ENCODE measurements at regions not wholly inside any gene's neighbourhood (a gene's known extent, or its start where the extent isn't known, plus 50 kb on each side); places are given as distances from the start of the nearest gene placed in this dataset.

DNA sequence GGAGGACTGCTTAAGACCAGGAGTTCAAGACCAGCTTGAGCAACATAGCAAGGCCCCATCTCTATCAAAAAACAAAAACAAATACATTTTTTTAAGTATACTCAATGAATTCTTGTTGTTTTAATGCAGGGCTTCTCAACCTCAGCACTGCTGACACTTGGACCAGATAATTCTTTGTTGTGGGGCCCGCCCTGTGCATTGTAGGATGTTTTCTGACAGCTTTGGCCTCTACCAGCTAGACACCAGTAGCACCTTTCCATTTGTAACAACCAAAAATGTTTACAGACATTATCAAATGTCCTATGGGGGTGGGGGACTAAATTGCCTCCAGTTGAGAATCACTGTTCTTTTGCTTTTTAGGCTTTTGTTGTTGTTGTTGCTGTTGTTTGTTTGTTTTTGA lies 128.1 kb upstream of the MDM1 start:
- no peaks in the 10 kb centered on the region for H3K79me2 ChIP-seq (ENCODE audit: insufficient read depth, low read length)

DNA sequence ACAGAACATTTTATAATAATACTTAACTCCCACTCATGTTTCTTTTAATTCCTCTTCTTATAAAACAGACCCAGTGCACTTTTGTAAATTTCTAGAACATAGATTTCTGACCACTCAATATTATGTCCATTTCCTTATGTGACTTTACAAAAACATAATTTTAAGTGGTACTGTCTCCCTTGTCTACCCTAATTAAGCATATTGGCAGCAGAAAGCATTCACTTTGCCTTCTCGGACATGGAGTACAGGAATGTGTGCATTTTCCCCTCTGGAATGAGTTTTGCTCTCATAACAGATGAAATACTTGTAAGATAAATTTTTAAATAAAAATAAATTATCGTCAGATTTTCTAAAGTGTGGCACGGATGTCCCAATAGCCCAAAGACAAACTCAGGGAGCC lies 129.5 kb upstream of the MDM1 start:
- no peak overlapping the region for H3K4me3 ChIP-seq (ENCODE audit: low read length, poor library complexity, severe bottlenecking)
- H3F3A ChIP-seq (ENCODE audit: low read depth): no peaks in the 10 kb centered on the region
- H3K9ac ChIP-seq (ENCODE audit: low read depth, low read length, poor library complexity, severe bottlenecking): no peak overlapping the region
- no peaks in the 10 kb centered on the region for H3K36me3 ChIP-seq (ENCODE audit: insufficient read depth, low read length)
- no peaks in the 10 kb centered on the region for H3K9me2 ChIP-seq (replicated peaks; ENCODE audit: low read depth, low read length)
- H2AFZ ChIP-seq (ENCODE audit: low read length): no peak overlapping the region
- H3K4me1 ChIP-seq (ENCODE audit: insufficient read depth, low read length, poor library complexity, severe bottlenecking): peaks cover 4% of the 10 kb centered on the region
- H3K4me2 ChIP-seq (ENCODE audit: low read depth, low read length, poor library complexity, severe bottlenecking): no peak overlapping the region
- no peak for TF ChIP-seq CTCF (conservative IDR thresholded peaks at IDR 0.05; ENCODE audit: low read length)
- no peak for TF ChIP-seq EZH2phosphoT487 (IDR thresholded peaks at IDR 0.05; ENCODE audit: borderline replicate concordance)
- no peaks in the 10 kb centered on the region for H4K20me1 ChIP-seq (ENCODE audit: insufficient read depth, low read length, poor library complexity, severe bottlenecking)
- H3K79me2 ChIP-seq (ENCODE audit: insufficient read depth, low read length): no peaks in the 10 kb centered on the region
- no peaks in the 10 kb centered on the region for H3K9me3 ChIP-seq (ENCODE audit: insufficient read depth, low read depth, low read length)
- no peaks in the 10 kb centered on the region for H3K27me3 ChIP-seq (ENCODE audit: insufficient read depth, low read length, poor library complexity, severe bottlenecking)

More for the DNA sequence above, 128.1 kb upstream of the MDM1 start:
- Histone ChIP-seq H4K20me1 (ENCODE audit: insufficient read depth, low read length, poor library complexity, severe bottlenecking) (no peaks in the 10 kb centered on the region), H2AFZ (ENCODE audit: low read length) (no peak overlapping the region), H3K9me2 (replicated peaks; ENCODE audit: low read depth, low read length) (no peaks in the 10 kb centered on the region), H3K27me3 (ENCODE audit: insufficient read depth, low read length, poor library complexity, severe bottlenecking) (no peaks in the 10 kb centered on the region), H3K36me3 (ENCODE audit: insufficient read depth, low read length) (no peaks in the 10 kb centered on the region), H3K9ac (ENCODE audit: low read depth, low read length, poor library complexity, severe bottlenecking) (no peak overlapping the region), H3F3A (ENCODE audit: low read depth) (no peaks in the 10 kb centered on the region), H3K4me3 (ENCODE audit: low read length, poor library complexity, severe bottlenecking) (no peak overlapping the region), H3K4me1 (ENCODE audit: insufficient read depth, low read length, poor library complexity, severe bottlenecking) (peaks cover 18% of the 10 kb centered on the region), H3K4me2 (ENCODE audit: low read depth, low read length, poor library complexity, severe bottlenecking) (no peak overlapping the region), H3K9me3 (ENCODE audit: insufficient read depth, low read depth, low read length) (no peaks in the 10 kb centered on the region)
- no peak for TF ChIP-seq CTCF (conservative IDR thresholded peaks at IDR 0.05; ENCODE audit: low read length)
- TF ChIP-seq EZH2phosphoT487 (IDR thresholded peaks at IDR 0.05; ENCODE audit: borderline replicate concordance): no peak

- Histone ChIP-seq H3K9me2 (replicated peaks; ENCODE audit: low read depth, low read length) (no peaks in the 10 kb centered on the region), H3K4me3 (ENCODE audit: low read length, poor library complexity, severe bottlenecking) (peak overlapping the region; percentile 15), H3K27me3 (ENCODE audit: insufficient read depth, low read length, poor library complexity, severe bottlenecking) (no peaks in the 10 kb centered on the region), H3K36me3 (ENCODE audit: insufficient read depth, low read length) (no peaks in the 10 kb centered on the region), H3K4me2 (ENCODE audit: low read depth, low read length, poor library complexity, severe bottlenecking) (peak overlapping the region; percentile 46), H2AFZ (ENCODE audit: low read length) (peak overlapping the region; percentile 78), H3K9ac (ENCODE audit: low read depth, low read length, poor library complexity, severe bottlenecking) (no peak overlapping the region), H3F3A (ENCODE audit: low read depth) (no peaks in the 10 kb centered on the region), H3K4me1 (ENCODE audit: insufficient read depth, low read length, poor library complexity, severe bottlenecking) (peaks cover 4% of the 10 kb centered on the region), H4K20me1 (ENCODE audit: insufficient read depth, low read length, poor library complexity, severe bottlenecking) (no peaks in the 10 kb centered on the region), H3K79me2 (ENCODE audit: insufficient read depth, low read length) (no peaks in the 10 kb centered on the region), H3K9me3 (ENCODE audit: insufficient read depth, low read depth, low read length) (no peaks in the 10 kb centered on the region)
- no peak for TF ChIP-seq EZH2phosphoT487 (IDR thresholded peaks at IDR 0.05; ENCODE audit: borderline replicate concordance)
- no peak for TF ChIP-seq CTCF (conservative IDR thresholded peaks at IDR 0.05; ENCODE audit: low read length)
These were observed 130.6 kb upstream of the MDM1 start for GRCh38 chr12:68462803-68463202.

Measured in Loucy (cell line).